Choroid plexus epithelial cell (primary cell): ENCODE measurements at regions not wholly inside any gene's neighbourhood (a gene's known extent, or its start where the extent isn't known, plus 50 kb on each side); places are given as distances from the start of the nearest gene placed in this dataset.

Experiments used
- DNase-seq: peaks from one replicate; pipeline ENCODE4 v3.0.0-alpha.2; 2010; ENCODE audit warnings: low read depth
- H3K4me3 ChIP-seq: 2 replicates; pipeline ENCODE4 v1.5.1; 2011; ENCODE audit warnings: low read depth, mild to moderate bottlenecking, control low read depth, low read length, moderate library complexity
- TF ChIP-seq, protein P1 (sequence below): conservative IDR thresholded peaks from 2 replicates; pipeline ENCODE4 v1.5.1; 2011; ENCODE audit warnings: low read depth, mild to moderate bottlenecking, control low read depth, inconsistent platforms, low read length, moderate library complexity

DNA sequence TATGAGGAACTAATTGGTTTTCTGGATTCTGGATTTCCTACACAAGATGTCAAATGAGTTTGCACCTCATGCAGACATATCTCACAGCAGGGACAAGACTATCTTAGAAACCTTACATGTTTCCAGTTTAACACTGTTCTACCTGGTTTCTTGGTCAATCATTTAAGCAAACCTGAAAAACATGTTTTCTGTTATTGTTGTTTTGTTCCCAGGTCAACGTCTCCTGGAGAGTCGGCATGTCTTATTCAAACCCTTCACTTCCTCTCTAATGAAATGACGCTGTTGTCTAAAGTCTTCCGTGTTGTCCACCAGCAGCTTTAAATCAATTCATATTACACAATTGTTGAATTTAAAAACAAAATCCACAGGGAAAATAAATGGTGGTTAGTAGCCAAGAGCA is 150.9 kb downstream of the CNTN3 start:
- H3K4me3 ChIP-seq, result no peak overlapping the region
- no peak for DNase-seq
- TF ChIP-seq, protein P1, sequence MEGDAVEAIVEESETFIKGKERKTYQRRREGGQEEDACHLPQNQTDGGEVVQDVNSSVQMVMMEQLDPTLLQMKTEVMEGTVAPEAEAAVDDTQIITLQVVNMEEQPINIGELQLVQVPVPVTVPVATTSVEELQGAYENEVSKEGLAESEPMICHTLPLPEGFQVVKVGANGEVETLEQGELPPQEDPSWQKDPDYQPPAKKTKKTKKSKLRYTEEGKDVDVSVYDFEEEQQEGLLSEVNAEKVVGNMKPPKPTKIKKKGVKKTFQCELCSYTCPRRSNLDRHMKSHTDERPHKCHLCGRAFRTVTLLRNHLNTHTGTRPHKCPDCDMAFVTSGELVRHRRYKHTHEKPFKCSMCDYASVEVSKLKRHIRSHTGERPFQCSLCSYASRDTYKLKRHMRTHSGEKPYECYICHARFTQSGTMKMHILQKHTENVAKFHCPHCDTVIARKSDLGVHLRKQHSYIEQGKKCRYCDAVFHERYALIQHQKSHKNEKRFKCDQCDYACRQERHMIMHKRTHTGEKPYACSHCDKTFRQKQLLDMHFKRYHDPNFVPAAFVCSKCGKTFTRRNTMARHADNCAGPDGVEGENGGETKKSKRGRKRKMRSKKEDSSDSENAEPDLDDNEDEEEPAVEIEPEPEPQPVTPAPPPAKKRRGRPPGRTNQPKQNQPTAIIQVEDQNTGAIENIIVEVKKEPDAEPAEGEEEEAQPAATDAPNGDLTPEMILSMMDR, result no peak

DNA sequence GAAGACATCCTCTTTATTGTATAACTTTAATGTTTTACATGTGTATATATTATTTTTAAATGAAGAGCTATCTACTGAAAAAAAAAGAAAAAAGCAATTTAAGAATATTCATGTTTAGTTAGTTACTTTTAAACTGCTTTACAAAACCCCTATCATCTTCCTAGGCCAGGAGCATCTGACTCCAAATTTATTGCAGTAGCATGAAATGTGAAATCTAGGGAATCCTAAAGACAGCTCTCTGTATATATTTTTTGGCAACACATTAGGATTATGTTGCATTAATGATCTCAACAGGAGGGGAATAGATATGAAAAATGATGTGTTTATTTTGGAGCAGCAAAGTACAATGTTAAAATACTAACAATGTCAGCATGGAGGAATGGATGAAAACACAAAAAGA is 158.3 kb downstream of the CNTN3 start:
- no peak for DNase-seq
- H3K4me3 ChIP-seq, result no peak overlapping the region
- TF ChIP-seq, protein P1, result no peak

DNA sequence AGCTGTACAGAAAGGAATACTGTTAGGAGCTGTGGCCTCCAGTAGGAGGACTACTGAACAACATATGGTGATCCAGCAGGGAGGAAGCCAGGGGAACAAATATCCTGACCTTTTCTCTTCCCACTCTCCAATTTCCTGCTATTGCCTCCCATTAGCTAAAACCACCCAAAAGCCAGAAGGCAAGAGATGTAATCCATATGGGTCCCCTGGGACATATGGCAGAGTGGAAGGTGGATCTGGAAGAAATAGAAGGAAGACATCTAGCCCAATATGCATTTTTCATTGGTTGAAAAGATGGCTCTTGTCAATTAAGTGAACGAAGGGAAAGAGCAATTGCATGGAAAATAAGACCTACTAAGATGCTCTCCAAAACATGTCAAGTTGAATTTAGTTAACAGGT is 167.2 kb downstream of the CNTN3 start:
- TF ChIP-seq, protein P1, result no peak
- DNase-seq, result no peak
- no peak overlapping the region for H3K4me3 ChIP-seq

DNA sequence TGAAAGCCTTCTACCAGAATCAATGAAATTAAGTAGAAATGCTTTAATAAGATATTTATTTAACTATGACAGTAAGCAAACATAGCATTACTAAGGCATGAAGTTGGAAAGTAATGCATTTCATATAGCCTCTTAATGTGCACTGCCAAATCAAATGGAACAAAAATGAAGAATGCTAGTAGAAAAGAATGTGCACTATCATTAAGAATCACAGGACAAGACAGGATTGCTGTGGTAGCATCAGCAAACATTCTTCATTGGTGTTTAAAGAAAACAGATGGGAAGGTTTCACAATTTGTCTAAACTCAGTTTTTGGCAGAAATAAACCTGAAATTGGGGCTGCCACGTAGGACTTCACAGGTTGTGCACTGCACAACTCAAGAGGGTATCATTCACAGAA is 168.9 kb downstream of the CNTN3 start:
- TF ChIP-seq, protein P1, result no peak
- H3K4me3 ChIP-seq, result no peak overlapping the region
- peak; percentile 15 for DNase-seq

DNA sequence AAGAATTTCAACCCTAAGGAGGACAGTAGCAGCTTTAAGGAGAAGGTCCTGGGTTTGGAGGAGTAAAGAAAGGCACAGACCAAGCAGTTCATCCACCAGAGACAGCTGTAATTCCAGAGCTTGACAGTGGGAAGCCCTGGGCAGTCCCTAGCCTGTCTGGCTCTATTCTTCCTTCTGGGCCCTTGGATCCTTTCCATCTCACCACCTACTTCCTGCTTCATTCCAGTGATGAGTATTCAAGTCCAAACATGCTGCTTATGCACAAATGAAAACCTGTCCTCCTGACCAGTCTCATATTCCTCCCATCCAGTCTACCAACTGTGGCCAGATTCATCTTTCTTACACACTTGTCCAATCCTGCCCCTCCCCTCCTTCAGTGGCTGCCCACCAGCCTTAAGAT is 171.4 kb downstream of the CNTN3 start:
- TF ChIP-seq, protein P1, result no peak
- H3K4me3 ChIP-seq, result no peak overlapping the region
- peak; percentile 54 for DNase-seq

DNA sequence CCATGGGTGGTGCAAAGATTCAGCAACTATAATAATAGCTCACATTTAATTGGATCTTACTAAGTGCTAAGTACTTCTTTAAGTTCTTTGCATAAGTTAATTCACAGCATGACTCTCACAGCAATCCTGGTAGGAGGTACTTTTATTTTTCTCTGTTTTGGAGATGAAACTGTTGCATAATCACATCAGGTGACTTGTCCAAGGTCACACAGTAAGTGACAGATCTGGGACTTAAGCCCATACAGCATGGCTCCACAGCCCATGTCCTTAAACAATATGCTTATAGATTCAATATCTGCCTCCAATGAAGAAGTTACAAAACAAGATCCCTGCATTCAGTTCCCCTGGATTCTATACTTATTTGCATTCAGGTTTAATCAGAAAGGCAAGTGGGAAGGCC is 171.8 kb downstream of the CNTN3 start:
- no peak for DNase-seq
- TF ChIP-seq, protein P1, result no peak
- H3K4me3 ChIP-seq, result no peak overlapping the region

DNA sequence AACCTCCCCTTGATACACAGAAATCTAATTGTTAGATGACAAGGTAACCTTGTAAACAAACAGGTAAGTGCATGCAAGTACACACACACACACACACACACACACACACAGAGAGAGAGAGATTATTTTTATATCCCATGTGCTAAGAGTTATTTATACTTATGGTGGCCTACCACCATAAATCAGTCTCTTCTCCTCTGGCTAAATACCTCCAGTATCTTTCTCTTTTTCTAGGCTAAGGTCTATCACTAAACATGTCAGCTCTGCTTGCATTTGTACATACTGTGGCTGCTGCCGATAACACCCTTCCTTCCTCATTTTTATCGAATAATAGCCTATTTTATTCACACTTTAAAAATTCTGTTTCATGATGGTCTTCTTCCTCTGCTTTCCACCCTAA is 172.4 kb downstream of the CNTN3 start:
- DNase-seq, result no peak
- TF ChIP-seq, protein P1, result no peak
- H3K4me3 ChIP-seq, result no peak overlapping the region
